HG02973 (cell line): ENCODE measurements at regions not wholly inside any gene's neighbourhood (a gene's known extent, or its start where the extent isn't known, plus 50 kb on each side); places are given as distances from the start of the nearest gene placed in this dataset.
"Not testable (repeated sequence)": the region's sequence is repeated elsewhere in the genome, so short reads cannot be mapped to it uniquely, and the experiment has no call there.

Experiments
- ATAC-seq: cut with Tn5 transposase; IDR thresholded peaks from one replicate; pipeline ENCODE4 v1.9.1; 2021; ENCODE audit warnings: moderate library complexity; ENCODE audit not compliant: unreplicated experiment

DNA sequence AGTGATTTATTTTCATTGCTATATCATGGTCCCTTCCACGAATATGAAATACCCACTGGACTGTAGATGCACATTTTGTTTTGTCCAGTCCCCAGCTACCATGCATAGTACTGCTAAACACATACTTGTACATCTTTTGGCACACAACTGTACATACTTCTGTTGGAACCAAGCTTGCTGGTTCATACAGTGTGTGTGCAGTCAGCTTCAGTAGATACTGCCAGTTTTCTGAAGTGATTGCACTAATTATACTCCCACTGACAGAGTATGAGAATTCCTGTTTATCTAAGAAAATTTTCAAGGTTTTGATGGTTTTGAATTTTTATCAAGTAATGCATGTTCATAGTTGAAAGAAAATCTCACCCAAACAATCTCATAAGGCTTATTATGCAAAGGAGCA, 100.7 kb upstream of the LMCD1 start:
- ATAC-seq = no peak

GRCh38 chr3:8403996-8404395, 97.6 kb upstream of the LMCD1 start:
- no peak for ATAC-seq

- no peak for ATAC-seq
Observed at GRCh38 chr3:8405144-8405543, 96.5 kb upstream of the LMCD1 start.

GRCh38 chr3:8406479-8406878, 95.1 kb upstream of the LMCD1 start:
- no peak for ATAC-seq

DNA sequence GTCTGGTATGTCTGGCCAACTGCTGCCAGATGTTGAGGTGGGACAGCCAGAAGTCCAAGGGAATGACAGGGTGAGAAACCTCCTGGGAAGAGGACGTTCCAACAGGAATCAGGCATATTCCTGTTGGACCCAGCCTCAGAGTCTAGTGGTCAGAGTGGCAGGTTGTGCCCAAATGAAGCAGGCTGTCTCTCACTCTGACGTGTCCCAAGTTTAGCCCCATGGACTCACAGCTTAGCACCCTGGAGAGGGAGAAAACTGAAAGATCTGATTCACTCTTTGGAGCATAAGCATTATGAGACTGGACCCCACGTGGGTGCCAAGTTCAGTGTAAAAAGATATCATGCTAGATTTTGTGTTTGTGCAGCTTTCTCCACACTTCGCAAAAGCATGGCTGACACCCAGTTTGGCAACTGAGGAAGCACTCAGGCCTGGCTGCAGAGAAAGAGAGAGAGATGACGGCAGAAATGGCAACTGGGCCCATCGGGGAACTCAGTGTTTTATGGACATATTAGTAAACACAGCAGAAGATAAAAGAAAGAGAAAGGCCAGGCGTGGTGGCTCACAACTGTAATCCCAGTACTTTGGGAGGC, 88.2 kb upstream of the LMCD1 start:
- no peak for ATAC-seq

DNA sequence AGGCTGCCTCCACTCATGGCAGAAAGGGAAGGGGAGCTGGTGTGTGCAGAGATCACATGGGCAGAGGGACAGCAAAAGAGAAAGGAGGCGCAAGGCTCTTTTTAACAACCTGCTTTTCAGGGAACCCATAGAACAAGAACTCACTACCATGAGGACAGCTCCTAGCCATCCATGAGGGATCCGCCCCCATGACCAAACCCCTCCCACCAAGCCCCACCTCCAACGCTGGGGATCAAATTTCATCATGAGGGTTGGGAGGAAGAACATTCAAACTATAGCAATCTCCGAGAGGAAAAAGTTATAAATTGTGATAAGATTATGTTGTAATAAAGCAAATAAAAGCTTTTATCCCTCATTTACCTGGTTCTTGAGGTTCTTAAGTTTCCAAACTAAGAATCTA, 84.7 kb upstream of the LMCD1 start:
- ATAC-seq = peak; percentile 49

DNA sequence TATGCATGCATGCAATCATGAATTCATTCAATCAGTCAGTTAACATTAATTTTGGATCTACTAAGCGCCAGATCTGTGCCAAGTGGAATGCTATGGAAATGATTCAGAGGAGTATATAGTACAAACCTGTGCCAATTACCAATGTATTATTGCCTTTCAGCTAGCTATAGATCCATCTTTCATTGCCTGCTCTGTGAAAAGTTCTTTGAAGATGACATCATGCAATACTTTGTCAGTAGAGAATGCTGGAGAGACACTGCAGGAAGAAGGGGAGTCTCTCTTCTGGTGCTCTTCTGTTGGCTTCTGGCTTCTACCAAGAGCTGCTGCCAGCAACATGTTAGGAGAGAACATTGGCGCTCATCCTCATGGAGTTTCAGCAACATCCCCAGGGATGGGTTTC, 81.0 kb upstream of the LMCD1 start:
- no peak for ATAC-seq

DNA sequence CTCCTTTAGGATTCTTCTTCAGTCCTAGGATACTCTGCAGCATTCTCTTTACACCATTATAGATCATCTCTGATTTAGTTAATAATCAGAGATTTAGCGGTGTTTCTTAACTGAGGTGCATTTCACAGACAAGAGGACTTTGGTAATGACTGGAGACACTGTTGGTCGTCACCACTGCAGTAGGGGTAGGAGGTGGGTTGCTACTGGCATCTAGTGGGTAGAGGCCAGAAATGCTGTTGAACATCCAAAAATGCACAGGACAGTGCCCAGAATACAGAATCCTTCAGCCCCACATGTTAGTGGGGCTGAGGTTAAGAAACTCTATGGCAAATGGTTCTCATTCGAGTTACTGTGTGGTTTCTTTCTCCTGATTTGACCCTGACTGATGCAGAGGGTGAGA, 80.4 kb upstream of the LMCD1 start:
- ATAC-seq = no peak

DNA sequence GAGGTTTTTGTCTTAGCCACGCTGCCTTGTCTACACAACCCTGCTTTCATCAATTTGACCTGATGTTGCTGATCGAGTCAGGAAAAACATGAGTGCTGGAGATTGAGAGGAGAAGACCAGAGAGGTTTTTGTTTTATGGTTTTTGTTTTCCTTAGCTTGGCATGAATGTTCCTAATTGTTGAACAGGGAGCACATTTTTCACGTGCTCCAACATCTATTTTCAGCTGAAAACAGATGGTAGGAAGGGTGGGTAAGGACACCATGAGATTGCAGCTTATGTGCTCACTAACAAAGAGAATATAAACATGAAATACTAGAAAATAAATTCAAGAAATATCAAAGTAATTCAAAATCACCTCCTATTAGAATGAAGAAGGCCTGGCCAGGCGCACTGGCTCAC, 79.9 kb upstream of the LMCD1 start:
- ATAC-seq = no peak

DNA sequence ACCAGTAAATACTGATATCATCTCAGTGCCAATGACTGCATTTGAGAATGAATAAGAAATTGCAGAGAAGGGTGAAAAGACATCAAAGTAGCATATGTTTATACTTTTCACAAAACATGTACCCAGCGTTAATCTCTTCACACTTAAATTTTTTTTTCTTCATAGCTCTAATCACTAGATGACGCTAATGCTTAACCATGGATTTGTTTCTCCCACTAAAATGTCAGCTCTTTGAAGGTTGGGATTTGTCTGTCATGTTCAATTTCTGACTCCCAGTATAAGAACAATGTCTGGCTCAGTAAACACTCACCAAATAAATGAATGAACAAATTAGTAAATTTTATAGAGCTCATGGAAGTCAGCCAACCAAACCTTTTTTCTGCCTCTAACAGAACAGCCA, 78.3 kb upstream of the LMCD1 start:
- no peak for ATAC-seq

- ATAC-seq = no peak
Observed at GRCh38 chr3:8424281-8424680, 77.3 kb upstream of the LMCD1 start.

DNA sequence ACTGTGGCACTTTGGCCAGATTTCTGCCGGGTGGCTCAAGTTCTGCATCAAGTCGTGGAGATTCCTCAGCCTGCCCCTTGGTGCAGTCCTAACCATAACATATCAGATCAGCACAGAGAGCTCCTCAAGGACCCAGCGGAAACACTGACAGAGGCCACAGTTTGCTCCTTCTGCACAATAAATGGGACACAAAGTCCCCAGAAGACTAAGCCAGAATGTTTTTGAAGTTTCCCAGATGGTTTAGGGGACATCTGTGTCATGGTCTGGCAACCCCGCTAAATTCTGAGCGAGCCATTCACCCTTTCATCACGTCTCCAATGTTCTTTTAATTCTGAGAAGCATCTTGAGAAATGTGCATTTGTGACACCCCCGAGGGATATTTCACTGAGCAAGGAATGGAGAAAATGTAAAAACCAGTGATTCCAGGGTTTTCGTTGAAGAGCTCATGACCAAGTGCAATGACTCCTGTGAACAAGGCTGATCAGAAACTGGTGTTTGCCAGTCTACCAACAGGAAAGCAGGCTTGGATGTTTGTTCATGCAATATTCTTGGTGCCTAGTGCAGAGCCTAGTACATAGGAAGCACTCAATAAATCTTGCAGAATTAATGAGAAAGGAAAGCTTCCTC, 64.8 kb upstream of the LMCD1 start:
- ATAC-seq = no peak

GRCh38 chr3:8438507-8439079, 63.0 kb upstream of the LMCD1 start:
- no peak for ATAC-seq

DNA sequence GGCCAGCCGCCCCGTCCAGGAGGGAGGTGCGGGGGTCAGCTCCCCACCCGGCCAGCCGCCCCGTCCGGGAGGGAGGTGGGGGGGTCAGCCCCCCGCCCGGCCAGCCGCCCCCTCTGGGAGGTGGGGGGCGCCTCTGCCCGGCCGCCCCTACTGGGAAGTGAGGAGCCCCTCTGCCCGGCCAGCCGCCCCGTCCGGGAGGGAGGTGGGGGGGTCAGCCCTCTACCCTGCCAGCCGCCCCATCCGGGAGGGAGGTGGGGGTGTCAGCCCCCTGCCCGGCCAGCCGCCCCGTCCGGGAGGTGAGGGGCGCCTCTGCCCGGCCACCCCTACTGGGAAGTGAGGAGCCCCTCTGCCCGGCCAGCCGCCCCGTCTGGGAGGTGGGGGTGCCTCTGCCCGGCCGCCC, 61.5 kb upstream of the LMCD1 start:
- ATAC-seq = not testable (repeated sequence)

DNA sequence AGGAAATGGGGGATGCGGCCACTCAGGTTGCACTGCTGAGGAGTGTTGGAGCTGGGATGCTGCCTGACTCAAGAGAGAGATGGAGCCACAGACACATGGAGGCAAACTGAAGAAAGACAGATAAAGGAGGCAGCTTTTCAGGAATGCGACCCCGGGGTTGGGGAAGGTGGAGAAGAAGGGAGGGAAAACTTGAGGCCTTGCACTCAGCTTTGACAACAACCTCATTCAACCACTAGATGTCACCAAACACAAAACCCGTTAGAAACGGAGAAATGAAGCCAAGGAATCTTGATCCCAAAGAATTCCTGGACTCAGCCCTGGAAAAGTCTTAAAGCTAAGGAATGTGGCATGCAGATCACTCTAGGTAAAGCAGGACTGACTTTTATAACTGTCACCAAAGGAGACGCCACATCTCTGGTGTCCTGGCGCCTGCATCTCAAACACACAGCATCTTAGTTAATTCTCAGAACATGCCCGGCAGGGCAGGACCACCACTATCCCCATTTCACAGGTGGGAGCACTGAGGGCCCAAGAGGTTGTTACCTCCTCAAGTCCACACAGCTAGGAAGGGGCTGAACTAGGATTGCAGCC, 59.6 kb upstream of the LMCD1 start:
- no peak for ATAC-seq

DNA sequence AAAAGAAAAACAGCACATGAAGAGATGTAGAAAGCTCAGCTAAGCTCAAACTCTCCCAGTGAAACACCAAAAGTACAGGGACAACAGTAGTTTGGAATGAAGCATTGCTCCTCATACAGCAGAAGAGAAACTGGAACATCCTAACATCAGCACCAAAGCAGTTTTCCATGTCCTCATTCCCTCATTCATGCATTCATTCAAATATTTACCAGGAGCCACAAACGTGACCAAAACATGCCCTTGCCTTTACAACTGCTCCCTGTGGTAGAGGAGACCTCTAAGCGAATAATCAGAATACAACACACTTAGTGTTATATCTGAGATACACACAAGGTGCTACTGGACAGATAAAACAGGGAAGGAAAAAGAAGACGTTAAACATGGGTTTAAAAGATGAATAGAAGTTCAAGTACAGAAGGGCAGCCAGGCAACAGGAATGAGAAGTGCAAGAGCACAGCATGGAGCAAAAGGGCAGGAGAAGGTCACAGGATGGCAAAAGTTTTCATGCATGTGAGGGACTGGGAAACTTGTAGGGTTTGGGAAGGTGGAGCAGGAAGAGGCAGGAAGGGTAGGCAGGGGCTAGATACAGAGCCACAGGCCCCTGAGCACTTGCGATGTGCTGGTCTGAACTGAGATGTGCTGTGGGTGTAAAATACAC, 58.5 kb upstream of the LMCD1 start:
- no peak for ATAC-seq

DNA sequence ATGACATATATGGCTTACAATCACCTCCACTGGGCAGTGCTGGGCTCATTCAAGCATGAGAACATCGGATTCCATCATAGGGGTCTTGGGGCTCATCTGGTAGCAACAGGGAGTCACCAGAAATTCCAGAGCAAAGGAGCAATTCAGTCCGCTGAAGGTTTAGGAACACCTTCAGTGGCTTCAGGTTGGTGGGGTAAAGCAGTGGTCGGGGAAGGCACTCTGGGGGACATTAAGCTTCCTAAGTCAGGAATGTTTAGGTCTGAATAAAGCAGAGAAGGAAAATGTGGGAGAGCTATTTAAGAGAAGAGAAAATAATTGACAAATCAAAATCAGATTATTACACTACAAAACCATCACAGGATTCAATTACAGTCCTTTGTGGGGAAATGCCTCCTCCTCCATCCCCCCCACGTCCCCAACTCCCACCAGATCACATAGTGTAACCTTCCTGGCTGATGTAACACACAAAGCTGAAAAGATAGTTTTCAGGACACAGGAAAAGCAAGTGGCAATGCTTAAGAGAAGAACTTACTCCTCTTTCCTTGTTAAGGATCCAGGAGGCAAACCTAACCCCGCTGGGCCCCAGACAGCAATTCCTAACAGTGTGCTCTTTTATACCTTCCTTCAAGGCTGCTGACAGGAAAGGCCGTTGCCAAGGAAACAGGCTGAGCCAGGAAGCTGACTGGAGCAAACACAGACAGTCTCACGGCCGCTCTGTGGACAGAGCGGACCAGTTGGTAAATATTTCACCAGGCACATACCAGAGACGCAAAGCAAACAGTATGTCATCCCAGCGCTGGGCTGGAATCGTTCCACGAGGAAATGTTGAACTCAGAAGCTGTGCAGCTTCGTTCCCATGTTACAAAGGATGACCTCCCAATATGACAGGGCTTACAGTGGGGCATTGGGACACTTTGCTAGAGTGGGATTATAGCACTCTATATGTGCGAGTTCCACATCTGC, 57.5 kb upstream of the LMCD1 start:
- ATAC-seq = no peak

DNA sequence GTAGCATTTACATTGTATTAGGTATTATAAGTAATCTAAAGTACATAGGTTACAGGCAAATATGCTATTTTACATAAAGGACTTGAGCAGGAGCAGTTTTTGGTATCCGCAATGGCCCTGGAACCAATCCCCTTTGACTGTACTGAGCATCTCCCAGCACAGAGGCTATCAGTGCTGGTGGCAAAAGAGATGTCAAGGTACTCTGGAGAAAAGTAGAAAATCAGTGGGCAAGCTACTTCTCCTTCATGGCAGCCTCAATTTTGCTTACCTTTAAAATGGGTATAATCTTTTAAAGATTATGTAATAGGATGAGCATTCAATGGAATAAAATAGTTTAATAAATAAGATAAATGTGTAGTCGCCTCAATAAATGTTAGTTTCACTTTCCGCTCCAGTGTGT, 56.7 kb upstream of the LMCD1 start:
- ATAC-seq = no peak

- ATAC-seq = no peak
Observed at GRCh38 chr3:8445861-8446260, 55.8 kb upstream of the LMCD1 start.

DNA sequence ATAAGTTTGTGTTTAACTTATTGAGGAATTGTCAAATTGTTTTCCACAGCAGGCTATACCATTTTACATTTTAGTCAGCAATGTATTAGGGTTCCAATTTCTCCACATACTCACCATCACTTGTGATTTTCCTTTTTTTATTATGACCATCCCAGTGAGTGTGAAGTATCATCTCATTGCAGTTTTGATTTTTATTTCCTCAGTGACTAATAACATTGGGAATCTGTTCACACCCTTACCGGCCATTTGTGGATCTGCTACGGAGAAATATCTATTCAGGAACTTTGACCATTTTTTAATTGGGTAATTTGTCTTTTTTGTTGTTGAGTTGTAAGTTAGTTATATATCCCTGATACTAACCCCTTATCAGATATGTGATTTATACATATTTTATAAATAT, 54.8 kb upstream of the LMCD1 start:
- no peak for ATAC-seq

GRCh38 chr3:8450618-8451017, 51.0 kb upstream of the LMCD1 start:
- no peak for ATAC-seq
